ENCODE measurements at regions not wholly inside any gene's neighbourhood (a gene's known extent, or its start where the extent isn't known, plus 50 kb on each side); places are given as distances from the start of the nearest gene placed in this dataset.

- no peak overlapping the region for H3K4me2 ChIP-seq (ENCODE audit: low read length)
- no peaks in the 10 kb centered on the region for H3K9me3 ChIP-seq (ENCODE audit: insufficient read depth, low read length)
- H3K27ac ChIP-seq (ENCODE audit: low read length) = no peak overlapping the region
- H3K36me3 ChIP-seq (replicated peaks; ENCODE audit: low read depth, low read length) = no peaks in the 10 kb centered on the region
- H2AFZ ChIP-seq (ENCODE audit: low read depth, low read length) = no peak overlapping the region
- no peak overlapping the region for H3K9ac ChIP-seq (ENCODE audit: low read length)
- no peaks in the 10 kb centered on the region for H4K20me1 ChIP-seq (ENCODE audit: insufficient read depth, low read length)
- H3K79me2 ChIP-seq (ENCODE audit: low read length) = no peaks in the 10 kb centered on the region
- H3K27me3 ChIP-seq (ENCODE audit: low read depth, low read length) = no peaks in the 10 kb centered on the region
- no peaks in the 10 kb centered on the region for H3K4me1 ChIP-seq (ENCODE audit: low read length)
- TF ChIP-seq EZH2phosphoT487 (IDR thresholded peaks at IDR 0.05; ENCODE audit: low read depth) = no peak
- H3K4me3 ChIP-seq (ENCODE audit: low read length) = no peak overlapping the region
Observed at GRCh38 chr6:92428448-92428847, 990.9 kb downstream of the EPHA7 start.

- Histone ChIP-seq H4K20me1 (ENCODE audit: insufficient read depth, low read length) (no peaks in the 10 kb centered on the region), H3K4me1 (ENCODE audit: low read length) (no peaks in the 10 kb centered on the region), H3K4me3 (ENCODE audit: low read length) (no peak overlapping the region), H3K9ac (ENCODE audit: low read length) (no peak overlapping the region), H3K27ac (ENCODE audit: low read length) (no peak overlapping the region), H2AFZ (ENCODE audit: low read depth, low read length) (no peak overlapping the region), H3K36me3 (replicated peaks; ENCODE audit: low read depth, low read length) (no peaks in the 10 kb centered on the region), H3K27me3 (ENCODE audit: low read depth, low read length) (no peaks in the 10 kb centered on the region), H3K4me2 (ENCODE audit: low read length) (no peak overlapping the region), H3K79me2 (ENCODE audit: low read length) (no peaks in the 10 kb centered on the region), H3K9me3 (ENCODE audit: insufficient read depth, low read length) (no peaks in the 10 kb centered on the region)
- TF ChIP-seq, protein P1, sequence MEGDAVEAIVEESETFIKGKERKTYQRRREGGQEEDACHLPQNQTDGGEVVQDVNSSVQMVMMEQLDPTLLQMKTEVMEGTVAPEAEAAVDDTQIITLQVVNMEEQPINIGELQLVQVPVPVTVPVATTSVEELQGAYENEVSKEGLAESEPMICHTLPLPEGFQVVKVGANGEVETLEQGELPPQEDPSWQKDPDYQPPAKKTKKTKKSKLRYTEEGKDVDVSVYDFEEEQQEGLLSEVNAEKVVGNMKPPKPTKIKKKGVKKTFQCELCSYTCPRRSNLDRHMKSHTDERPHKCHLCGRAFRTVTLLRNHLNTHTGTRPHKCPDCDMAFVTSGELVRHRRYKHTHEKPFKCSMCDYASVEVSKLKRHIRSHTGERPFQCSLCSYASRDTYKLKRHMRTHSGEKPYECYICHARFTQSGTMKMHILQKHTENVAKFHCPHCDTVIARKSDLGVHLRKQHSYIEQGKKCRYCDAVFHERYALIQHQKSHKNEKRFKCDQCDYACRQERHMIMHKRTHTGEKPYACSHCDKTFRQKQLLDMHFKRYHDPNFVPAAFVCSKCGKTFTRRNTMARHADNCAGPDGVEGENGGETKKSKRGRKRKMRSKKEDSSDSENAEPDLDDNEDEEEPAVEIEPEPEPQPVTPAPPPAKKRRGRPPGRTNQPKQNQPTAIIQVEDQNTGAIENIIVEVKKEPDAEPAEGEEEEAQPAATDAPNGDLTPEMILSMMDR (IDR thresholded peaks at IDR 0.05; ENCODE audit: low read depth, low read length) = no peak
Observed at GRCh38 chr6:92427453-92427852, 991.9 kb downstream of the EPHA7 start.

- Histone ChIP-seq H3K79me2 (ENCODE audit: low read length) (no peaks in the 10 kb centered on the region), H3K4me1 (ENCODE audit: low read length) (no peaks in the 10 kb centered on the region), H3K27ac (ENCODE audit: low read length) (no peak overlapping the region), H3K36me3 (replicated peaks; ENCODE audit: low read depth, low read length) (no peaks in the 10 kb centered on the region), H2AFZ (ENCODE audit: low read depth, low read length) (no peak overlapping the region), H3K27me3 (ENCODE audit: low read depth, low read length) (no peaks in the 10 kb centered on the region), H3K9ac (ENCODE audit: low read length) (no peak overlapping the region), H3K4me2 (ENCODE audit: low read length) (no peak overlapping the region), H3K9me3 (ENCODE audit: insufficient read depth, low read length) (no peaks in the 10 kb centered on the region), H3K4me3 (ENCODE audit: low read length) (no peak overlapping the region), H4K20me1 (ENCODE audit: insufficient read depth, low read length) (no peaks in the 10 kb centered on the region)
- TF ChIP-seq, protein P1 (IDR thresholded peaks at IDR 0.05; ENCODE audit: low read depth, low read length) = no peak
- no peak for TF ChIP-seq EZH2phosphoT487 (IDR thresholded peaks at IDR 0.05; ENCODE audit: low read depth)
Observed at GRCh38 chr6:92415656-92416055, 1003.7 kb downstream of the EPHA7 start.

GRCh38 chr6:92408350-92408749, 1011.0 kb downstream of the EPHA7 start:
- TF ChIP-seq, protein P1 (IDR thresholded peaks at IDR 0.05; ENCODE audit: low read depth, low read length) = no peak
- no peak for TF ChIP-seq EZH2phosphoT487 (IDR thresholded peaks at IDR 0.05; ENCODE audit: low read depth)
- no peaks in the 10 kb centered on the region for H3K9me3 ChIP-seq (ENCODE audit: insufficient read depth, low read length)
- H4K20me1 ChIP-seq (ENCODE audit: insufficient read depth, low read length) = no peaks in the 10 kb centered on the region
- no peaks in the 10 kb centered on the region for H3K4me1 ChIP-seq (ENCODE audit: low read length)
- H3K79me2 ChIP-seq (ENCODE audit: low read length) = no peaks in the 10 kb centered on the region
- no peak overlapping the region for H3K27ac ChIP-seq (ENCODE audit: low read length)
- no peaks in the 10 kb centered on the region for H3K27me3 ChIP-seq (ENCODE audit: low read depth, low read length)
- no peak overlapping the region for H3K4me2 ChIP-seq (ENCODE audit: low read length)
- H3K9ac ChIP-seq (ENCODE audit: low read length) = no peak overlapping the region
- H3K4me3 ChIP-seq (ENCODE audit: low read length) = no peak overlapping the region
- H3K36me3 ChIP-seq (replicated peaks; ENCODE audit: low read depth, low read length) = no peaks in the 10 kb centered on the region
- H2AFZ ChIP-seq (ENCODE audit: low read depth, low read length) = no peak overlapping the region

DNA sequence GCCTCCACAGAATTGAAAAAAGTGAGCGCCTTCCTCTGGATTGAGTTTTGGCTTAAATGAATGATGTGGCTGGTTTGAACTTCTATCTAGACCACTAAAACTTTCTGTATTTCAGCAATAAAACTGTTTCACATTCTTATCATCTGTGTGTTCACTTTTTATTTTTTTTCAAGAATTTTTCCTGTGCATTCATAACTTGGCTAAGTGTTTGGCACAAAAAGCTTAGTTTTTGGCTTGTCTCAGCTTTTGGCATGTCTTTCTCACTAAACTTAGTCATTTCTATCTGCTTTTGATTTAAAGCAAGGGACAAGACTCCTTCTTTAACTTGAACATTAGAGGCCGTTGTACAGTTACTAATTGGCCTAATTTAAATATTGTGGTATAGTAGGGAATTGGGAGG, 1015.1 kb downstream of the EPHA7 start:
- no peaks in the 10 kb centered on the region for H3K79me2 ChIP-seq (ENCODE audit: low read length)
- no peak for TF ChIP-seq EZH2phosphoT487 (IDR thresholded peaks at IDR 0.05; ENCODE audit: low read depth)
- TF ChIP-seq, protein P1 (IDR thresholded peaks at IDR 0.05; ENCODE audit: low read depth, low read length) = no peak
- H3K27me3 ChIP-seq (ENCODE audit: low read depth, low read length) = no peaks in the 10 kb centered on the region
- H3K36me3 ChIP-seq (replicated peaks; ENCODE audit: low read depth, low read length) = no peaks in the 10 kb centered on the region
- no peak overlapping the region for H3K4me3 ChIP-seq (ENCODE audit: low read length)
- H3K9me3 ChIP-seq (ENCODE audit: insufficient read depth, low read length) = no peaks in the 10 kb centered on the region
- H3K27ac ChIP-seq (ENCODE audit: low read length) = no peak overlapping the region
- H3K4me1 ChIP-seq (ENCODE audit: low read length) = no peaks in the 10 kb centered on the region
- no peak overlapping the region for H3K4me2 ChIP-seq (ENCODE audit: low read length)
- H3K9ac ChIP-seq (ENCODE audit: low read length) = no peak overlapping the region
- no peaks in the 10 kb centered on the region for H4K20me1 ChIP-seq (ENCODE audit: insufficient read depth, low read length)
- no peak overlapping the region for H2AFZ ChIP-seq (ENCODE audit: low read depth, low read length)

Measured in OCI-LY3 (cell line).